H1 (cell line): ENCODE measurements at regions not wholly inside any gene's neighbourhood (a gene's known extent, or its start where the extent isn't known, plus 50 kb on each side); places are given as distances from the start of the nearest gene placed in this dataset.
A peak's percentile ranks its signal among the peaks of the same experiment; 100 is the strongest.

ENCODE experiments used
- CTCF ChIA-PET: fragments of 300-600 bp; sonication (Branson Sonifier 250); formaldehyde crosslinking; loops from one replicate; lab custom pipeline; 2021; ENCODE audit not compliant: partially characterized antibody; lab: Charles Lee
- POLR2A ChIA-PET: fragments of 300-600 bp; sonication (Branson Sonifier 250); formaldehyde crosslinking; loops from one replicate; lab custom pipeline; 2021; ENCODE audit warnings: inconsistent platforms; ENCODE audit not compliant: partially characterized antibody; lab: Charles Lee
- DNase-seq, 2 experiments: peaks; one replicate each; pipeline versions ENCODE4 v3.0.0 to v3.0.0-alpha.2; 2010 to 2022; ENCODE audit warnings: low spot score in 2 of 2, low read depth in 1 of 2, mixed read lengths in 1 of 2
- FAIRE-seq: peaks from 2 replicates; lab custom pipeline; 2011; peaks lifted over from hg19 to GRCh38; lab: Jason Lieb, UNC
- H2AFZ ChIP-seq: 2 replicates; pipeline ENCODE4 v1.8.1; 2012; ENCODE audit warnings: low read length, inconsistent platforms
- H2AK5ac ChIP-seq: 2 replicates; pipeline ENCODE4 v1.6.1; 2013; ENCODE audit warnings: low read depth, low read length
- H2BK120ac ChIP-seq: replicated peaks from 2 replicates; pipeline ENCODE3; 2013; ENCODE audit warnings: low read depth, low read length, inconsistent platforms
- H2BK12ac ChIP-seq: 2 replicates; pipeline ENCODE4 v1.6.1; 2013; ENCODE audit warnings: low read depth, low read length
- H2BK15ac ChIP-seq: 2 replicates; pipeline ENCODE4 v1.6.1; 2013; ENCODE audit warnings: low read length
- H2BK20ac ChIP-seq: 2 replicates; pipeline ENCODE4 v1.6.1; 2013; ENCODE audit warnings: low read length
- H2BK5ac ChIP-seq: 2 replicates; pipeline ENCODE4 v1.6.1; 2013; ENCODE audit warnings: low read depth, low read length
- H3K14ac ChIP-seq: 2 replicates; pipeline ENCODE4 v1.6.1; 2013; ENCODE audit warnings: inconsistent platforms; ENCODE audit not compliant: insufficient read length
- H3K18ac ChIP-seq: 2 replicates; pipeline ENCODE4 v1.6.1; 2013; ENCODE audit warnings: low read length; ENCODE audit errors: extremely low read depth
- H3K23ac ChIP-seq: 2 replicates; pipeline ENCODE4 v1.6.1; 2013; ENCODE audit warnings: inconsistent platforms; ENCODE audit not compliant: insufficient read length
- H3K23me2 ChIP-seq: 2 replicates; pipeline ENCODE4 v1.6.1; 2013; ENCODE audit warnings: low read depth, low read length
- H3K27ac ChIP-seq: 2 replicates; pipeline ENCODE4 v1.6.1; 2011; ENCODE audit warnings: low read depth, low read length, inconsistent platforms
- H3K27me3 ChIP-seq, 4 experiments: replicated peaks in 1 of 4; 1 replicate in 1 of 4; 2 replicates in 3 of 4; pipeline versions ENCODE4 v1.6.1 to v1.8.1; 2011 to 2013; ENCODE audit warnings: low read length in 3 of 4, mild to moderate bottlenecking in 3 of 4, inconsistent platforms in 2 of 4, mixed read lengths in 2 of 4, moderate library complexity in 1 of 4; ENCODE audit not compliant: control insufficient read depth in 3 of 4, insufficient read depth in 3 of 4; ENCODE audit errors: extremely low read depth in 1 of 4
- H3K36me3 ChIP-seq, 4 experiments: 2 replicates each; pipeline versions ENCODE4 v1.6.1 to v1.8.1; 2011 to 2013; ENCODE audit warnings: mild to moderate bottlenecking in 4 of 4, low read length in 3 of 4, moderate library complexity in 2 of 4, control low read depth in 1 of 4, inconsistent platforms in 1 of 4; ENCODE audit not compliant: insufficient read depth in 4 of 4, control insufficient read depth in 2 of 4
- H3K4ac ChIP-seq: replicated peaks from 2 replicates; pipeline ENCODE3; 2013; ENCODE audit warnings: low read length, low read depth, mixed read lengths, inconsistent platforms; ENCODE audit not compliant: insufficient read length
- H3K4me1 ChIP-seq, 4 experiments: replicated peaks in 1 of 4; 1 replicate in 1 of 4; 2 replicates in 3 of 4; pipeline versions ENCODE4 v1.6.1 to v1.8.1; 2011 to 2013; ENCODE audit warnings: low read length in 3 of 4, inconsistent platforms in 2 of 4, mixed read lengths in 1 of 4; ENCODE audit not compliant: insufficient read depth in 4 of 4, control insufficient read depth in 3 of 4
- H3K4me2 ChIP-seq, 2 experiments: 2 replicates each; pipeline versions ENCODE4 v1.6.1 to v1.8.1; 2011 to 2013; ENCODE audit warnings: low read depth in 2 of 2, low read length in 2 of 2, control low read depth in 1 of 2, inconsistent platforms in 1 of 2, mild to moderate bottlenecking in 1 of 2; ENCODE audit not compliant: insufficient read depth in 1 of 2
- H3K4me3 ChIP-seq, 4 experiments: fragments of 200-600, 300-600 bp in 1 of 4; sonication (generic), shearing (Covaris generic), sonication (Bioruptor Twin) in 1 of 4; 2 replicates each; pipeline versions ENCODE4 v1.5.1 to v1.8.1; 2011 to 2016; ENCODE audit warnings: low read length in 4 of 4, low read depth in 3 of 4, control low read depth in 2 of 4, inconsistent platforms in 2 of 4, mild to moderate bottlenecking in 2 of 4, mixed read lengths in 1 of 4, moderate library complexity in 1 of 4; ENCODE audit not compliant: insufficient read depth in 2 of 4; ENCODE audit errors: extremely low read depth in 1 of 4
- H3K56ac ChIP-seq: replicated peaks from 2 replicates; pipeline ENCODE3; 2013; ENCODE audit warnings: low read depth, mild to moderate bottlenecking, mixed read lengths, low read length, inconsistent platforms; ENCODE audit not compliant: insufficient read length
- H3K79me1 ChIP-seq: 2 replicates; pipeline ENCODE4 v1.6.1; 2013; ENCODE audit warnings: low read depth, low read length, control low read depth
- H3K79me2 ChIP-seq, 2 experiments: 2 replicates each; pipeline versions ENCODE4 v1.6.1 to v1.8.1; 2012 to 2013; ENCODE audit warnings: low read length in 2 of 2, mild to moderate bottlenecking in 2 of 2, inconsistent platforms in 1 of 2; ENCODE audit not compliant: insufficient read depth in 2 of 2, control insufficient read depth in 1 of 2
- H3K9ac ChIP-seq, 4 experiments: replicated peaks in 1 of 4; 1 replicate in 1 of 4; 2 replicates in 3 of 4; pipeline versions ENCODE4 v1.6.1 to v1.8.1; 2011 to 2013; ENCODE audit warnings: low read depth in 3 of 4, low read length in 3 of 4, control low read depth in 2 of 4, mild to moderate bottlenecking in 2 of 4, moderate library complexity in 2 of 4, inconsistent platforms in 1 of 4; ENCODE audit errors: extremely low read depth in 1 of 4
- H3K9me3 ChIP-seq, 2 experiments: 2 replicates each; pipeline versions ENCODE4 v1.6.1 to v1.8.1; 2012 to 2013; ENCODE audit warnings: mild to moderate bottlenecking in 2 of 2, moderate library complexity in 2 of 2, control low read depth in 1 of 2, inconsistent platforms in 1 of 2, low read depth in 1 of 2, low read length in 1 of 2, mixed read lengths in 1 of 2; ENCODE audit not compliant: insufficient read depth in 2 of 2
- H4K20me1 ChIP-seq, 2 experiments: replicated peaks in 1 of 2; 2 replicates each; pipeline versions ENCODE3 to v1.8.1; 2011 to 2013; ENCODE audit warnings: inconsistent platforms in 2 of 2, low read length in 2 of 2, mild to moderate bottlenecking in 1 of 2; ENCODE audit not compliant: insufficient read depth in 2 of 2, control insufficient read depth in 1 of 2
- H4K5ac ChIP-seq: 2 replicates; pipeline ENCODE4 v1.6.1; 2013; ENCODE audit warnings: low read length, low read depth, mixed read lengths, inconsistent platforms; ENCODE audit not compliant: insufficient read length
- H4K8ac ChIP-seq: 2 replicates; pipeline ENCODE4 v1.8.0; 2013; ENCODE audit warnings: mild to moderate bottlenecking, moderate library complexity, low read length, inconsistent platforms; ENCODE audit not compliant: insufficient read depth; ENCODE audit errors: extremely low read depth
- H4K91ac ChIP-seq: replicated peaks from 2 replicates; pipeline ENCODE3; 2013; ENCODE audit warnings: low read length, mixed read lengths, inconsistent platforms; ENCODE audit not compliant: insufficient read length
- ATF3 ChIP-seq: IDR thresholded peaks from 2 replicates; pipeline ENCODE4 v1.6.1; 2011; ENCODE audit warnings: low read depth, mild to moderate bottlenecking, low read length; ENCODE audit not compliant: insufficient read depth
- BCL11A ChIP-seq, 2 experiments: IDR thresholded peaks; one replicate each; pipeline ENCODE4 v1.6.1; 2011; ENCODE audit warnings: low read depth in 2 of 2, low read length in 2 of 2, mild to moderate bottlenecking in 2 of 2
- E2F6 ChIP-seq: IDR thresholded peaks from 2 replicates; pipeline ENCODE4 v1.6.1; 2012; ENCODE audit warnings: inconsistent platforms
- FOSL1 ChIP-seq: IDR thresholded peaks from 2 replicates; pipeline ENCODE4 v1.6.1; 2011; ENCODE audit warnings: mild to moderate bottlenecking, low read depth, low read length, moderate library complexity; ENCODE audit not compliant: insufficient read depth
- JUN ChIP-seq: IDR thresholded peaks from 2 replicates; pipeline ENCODE4 v1.6.1; 2011; ENCODE audit warnings: low read depth, mild to moderate bottlenecking, improper control_type of control experiment, low read length
- MAFK ChIP-seq: IDR thresholded peaks from 2 replicates; pipeline ENCODE4 v1.6.1; 2012; ENCODE audit warnings: low read depth, mild to moderate bottlenecking, improper control_type of control experiment, low read length
- RAD21 ChIP-seq, 2 experiments: IDR thresholded peaks in 1 of 2; conservative IDR thresholded peaks in 1 of 2; 2 replicates each; pipeline ENCODE4 v1.6.1; 2011; ENCODE audit warnings: low read depth in 2 of 2, low read length in 2 of 2, improper control_type of control experiment in 1 of 2, inconsistent platforms in 1 of 2, mild to moderate bottlenecking in 1 of 2, moderate library complexity in 1 of 2
- RXRA ChIP-seq: IDR thresholded peaks from 2 replicates; pipeline ENCODE4 v1.6.1; 2011; ENCODE audit warnings: low read depth, mild to moderate bottlenecking, low read length, moderate library complexity; ENCODE audit not compliant: insufficient read depth
- SIX5 ChIP-seq: IDR thresholded peaks from 2 replicates; pipeline ENCODE4 v1.6.1; 2011; ENCODE audit warnings: mild to moderate bottlenecking, low read depth, low read length
- TAF1 ChIP-seq: IDR thresholded peaks from 2 replicates; pipeline ENCODE4 v1.6.1; 2011; ENCODE audit warnings: mild to moderate bottlenecking, low read depth, low read length
- TEAD4 ChIP-seq: IDR thresholded peaks from 2 replicates; pipeline ENCODE4 v1.6.1; 2012; ENCODE audit warnings: low read depth, low read length, inconsistent platforms, mixed read lengths
- USF2 ChIP-seq: IDR thresholded peaks from 2 replicates; pipeline ENCODE4 v1.6.1; 2011; ENCODE audit warnings: low read length, improper control_type of control experiment
- WGBS, 2 experiments: shearing (Covaris generic) in 1 of 2; methylation state at CpG; one replicate each; pipeline versions ENCODE4 v1.1.6 to v1.1.7; 2013 to 2015; ENCODE audit warnings: low lambda C conversion rate in 2 of 2, mixed read lengths in 2 of 2, inconsistent platforms in 1 of 2, low coverage in 1 of 2, missing lambda C conversion rate in 1 of 2; ENCODE audit not compliant: insufficient replicate concordance in 2 of 2, insufficient coverage in 1 of 2, insufficient read length in 1 of 2; ENCODE audit errors: extremely low coverage in 1 of 2, missing lambda C conversion rate in 1 of 2; 5-methylcytosine and 5-hydroxymethylcytosine counted together

- Histone ChIP-seq H3K18ac (no peak overlapping the region), H3K4ac (no peak overlapping the region), H4K8ac (no peak overlapping the region), H3K56ac (no peak overlapping the region), H3K27me3 (no peaks in the 10 kb centered on the region), H3K23me2 (no peaks in the 10 kb centered on the region), H2BK5ac (no peak overlapping the region), H2BK20ac (no peak overlapping the region), H2BK15ac (no peak overlapping the region), H4K5ac (no peak overlapping the region), H3K79me2 (no peaks in the 10 kb centered on the region), H3K4me2 (no peak overlapping the region), H2AFZ (peak overlapping the region; percentile 31; the same call in 1 of the 2 replicates), H3K36me3 (no peaks in the 10 kb centered on the region), H3K79me1 (no peaks in the 10 kb centered on the region), H4K91ac (no peak overlapping the region), H3K23ac (no peak overlapping the region), H3K4me3 (no peak overlapping the region), H2AK5ac (no peak overlapping the region), H3K9ac (no peak overlapping the region), H4K20me1 (no peaks in the 10 kb centered on the region), H3K27ac (no peak overlapping the region), H2BK12ac (no peak overlapping the region), H3K9me3 (no peaks in the 10 kb centered on the region), H2BK120ac (no peak overlapping the region), H3K14ac (no peak overlapping the region), H3K4me1 (no peaks in the 10 kb centered on the region)
- WGBS, 2 experiments: 91% methylated on average over 5 of the region's 5 CpGs; no CpG with 5 or more reads in 1 of the 2 experiments
- FAIRE-seq: no peak
- DNase-seq: no peak
- ChIA-PET POLR2A (no interaction called here), CTCF (interaction anchor here (0.6 kb wide), 1 partner anchor 78 kb away, joined by 3 read pairs; no protein-coding TSS in a partner anchor)
- TF ChIP-seq ATF3 (no peak), RAD21 (IDR thresholded peaks at IDR 0.05 in 1 of 2, conservative IDR thresholded peaks at IDR 0.05 in 1 of 2; ENCODE audit: low read depth in 2 of 2, low read length in 2 of 2) (no peak), SIX5 (no peak), TEAD4 (no peak), BCL11A (IDR thresholded peaks at IDR 0.05; ENCODE audit: low read depth in 2 of 2, low read length in 2 of 2) (no peak), JUN (no peak), E2F6 (no peak), TAF1 (no peak), MAFK (no peak), RXRA (no peak), FOSL1 (no peak), USF2 (no peak)
Measured at GRCh38 chr13:73216381-73216831, 157.6 kb downstream of the KLF5 start.
